GM12892 (cell line): ENCODE measurements at regions not wholly inside any gene's neighbourhood (a gene's known extent, or its start where the extent isn't known, plus 50 kb on each side); places are given as distances from the start of the nearest gene placed in this dataset.

Source experiments
- DNase-seq: peaks from one replicate; pipeline ENCODE4 v3.0.0; 2011; ENCODE audit not compliant: insufficient read length
- FAIRE-seq: peaks from 2 replicates; lab custom pipeline; 2011; peaks lifted over from hg19 to GRCh38; lab: Jason Lieb, UNC
- POLR2A ChIP-seq: IDR thresholded peaks from 2 replicates; pipeline ENCODE4 v1.6.1; 2011; ENCODE audit warnings: low read depth, low read length, control low read depth
- POLR2AphosphoS5 ChIP-seq: IDR thresholded peaks from 2 replicates; pipeline ENCODE4 v1.6.1; 2011; ENCODE audit warnings: low read depth, low read length, control low read depth
- TAF1 ChIP-seq: IDR thresholded peaks from 2 replicates; pipeline ENCODE4 v1.6.1; 2011; ENCODE audit warnings: low read depth, mild to moderate bottlenecking, control low read depth, low read length, borderline replicate concordance

DNA sequence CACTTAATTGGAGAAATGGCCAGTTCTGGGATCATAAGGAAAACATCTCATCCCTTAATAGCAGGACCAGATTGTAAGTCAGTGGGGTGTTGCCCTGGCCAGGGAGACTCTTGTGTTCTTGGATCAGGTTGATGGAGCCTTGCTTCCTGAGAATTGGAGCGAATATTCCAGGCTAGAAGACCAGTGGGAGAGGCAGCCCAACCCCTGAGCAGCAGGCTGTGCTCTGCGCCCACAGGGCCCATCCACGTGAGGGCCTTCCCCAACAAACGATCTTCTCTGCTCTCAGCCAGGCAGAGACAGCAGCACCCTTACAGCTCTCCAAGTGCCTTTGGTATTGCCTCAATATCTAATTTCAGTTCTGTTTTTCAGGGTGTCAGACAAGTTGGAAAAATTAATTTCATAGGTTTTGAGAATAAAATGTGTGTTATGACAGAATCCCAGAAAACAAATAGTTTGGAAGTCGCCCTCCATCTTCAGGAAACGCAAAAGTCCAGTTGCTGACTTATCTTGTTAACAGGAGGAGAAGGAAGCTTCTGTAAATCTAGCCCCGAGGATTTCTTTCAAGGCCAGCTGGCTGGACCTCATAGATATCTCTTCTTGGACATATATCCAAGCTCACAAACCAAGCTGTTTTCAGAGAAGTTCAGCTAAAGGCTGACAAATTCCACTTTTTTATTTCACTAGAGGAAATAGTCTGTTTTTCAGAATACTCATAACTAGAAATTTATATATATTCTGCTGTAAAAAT lies 105.5 kb downstream of the COPS8 start:
- FAIRE-seq = no peak
- no peak for TF ChIP-seq TAF1
- no peak for TF ChIP-seq POLR2A
- no peak for TF ChIP-seq POLR2AphosphoS5
- DNase-seq = no peak

DNA sequence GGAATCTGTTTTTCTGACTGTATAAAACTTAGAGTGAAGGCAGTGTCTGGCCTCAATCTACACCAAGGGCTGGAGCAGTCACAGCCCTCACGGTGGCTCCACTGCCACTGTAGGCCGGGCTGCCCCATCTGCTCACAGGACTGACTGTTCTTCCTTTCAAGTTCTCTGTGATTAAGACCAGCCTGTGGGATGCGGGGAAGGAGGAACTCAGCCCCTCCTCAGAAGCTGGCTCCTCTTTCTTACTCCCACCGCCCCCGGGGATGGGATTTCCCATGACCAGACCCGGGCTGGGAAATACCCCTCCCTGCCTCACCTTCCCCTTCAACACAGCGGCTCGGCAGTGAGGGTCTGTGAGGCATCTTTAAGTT lies 106.0 kb downstream of the COPS8 start:
- DNase-seq (no peak), FAIRE-seq (no peak)
- TF ChIP-seq TAF1 (no peak), POLR2A (no peak), POLR2AphosphoS5 (no peak)

DNA sequence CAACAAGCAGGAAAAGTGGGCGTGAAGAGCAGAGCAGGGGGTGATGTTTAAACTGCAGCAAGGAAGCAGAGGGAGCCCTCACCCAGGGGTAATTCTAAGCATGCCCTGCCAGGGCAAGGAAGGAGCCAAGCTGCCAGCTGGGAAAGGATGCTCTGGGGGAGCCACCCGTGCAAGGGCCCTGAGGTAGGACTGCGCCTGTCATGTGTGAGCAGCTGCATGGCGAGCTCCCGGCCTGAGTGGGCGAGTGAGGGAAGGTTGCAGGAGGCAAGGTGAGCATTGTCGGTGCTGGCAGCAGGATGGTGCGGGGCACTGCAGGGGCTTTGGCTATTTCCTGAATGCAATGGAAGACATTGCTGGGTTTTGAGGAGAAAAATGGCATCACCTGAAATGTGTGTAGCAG lies 107.2 kb downstream of the COPS8 start:
- FAIRE-seq (no peak), DNase-seq (no peak)
- TF ChIP-seq TAF1 = no peak
- no peak for TF ChIP-seq POLR2A
- no peak for TF ChIP-seq POLR2AphosphoS5

DNA sequence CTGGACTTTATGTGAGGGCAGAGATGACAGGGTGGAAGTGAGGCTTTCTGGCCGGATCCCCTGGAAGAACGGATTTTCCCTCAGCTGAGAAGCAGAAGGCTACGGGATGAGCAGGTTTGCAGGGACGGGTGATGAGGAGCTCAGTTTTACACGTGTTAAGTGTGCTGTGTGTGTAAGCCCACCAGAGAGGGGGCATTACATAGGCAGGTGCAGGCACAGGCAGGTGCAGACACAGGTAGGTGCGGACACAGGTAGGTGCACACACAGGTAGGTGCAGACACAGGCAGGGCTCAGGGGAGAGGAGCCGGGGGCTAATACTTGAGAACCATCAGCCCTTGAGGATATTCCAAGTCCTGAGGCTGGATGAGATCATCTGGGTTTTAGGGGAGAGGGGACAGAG lies 107.7 kb downstream of the COPS8 start:
- FAIRE-seq (no peak), DNase-seq (no peak)
- no peak for TF ChIP-seq POLR2A
- no peak for TF ChIP-seq POLR2AphosphoS5
- no peak for TF ChIP-seq TAF1

DNA sequence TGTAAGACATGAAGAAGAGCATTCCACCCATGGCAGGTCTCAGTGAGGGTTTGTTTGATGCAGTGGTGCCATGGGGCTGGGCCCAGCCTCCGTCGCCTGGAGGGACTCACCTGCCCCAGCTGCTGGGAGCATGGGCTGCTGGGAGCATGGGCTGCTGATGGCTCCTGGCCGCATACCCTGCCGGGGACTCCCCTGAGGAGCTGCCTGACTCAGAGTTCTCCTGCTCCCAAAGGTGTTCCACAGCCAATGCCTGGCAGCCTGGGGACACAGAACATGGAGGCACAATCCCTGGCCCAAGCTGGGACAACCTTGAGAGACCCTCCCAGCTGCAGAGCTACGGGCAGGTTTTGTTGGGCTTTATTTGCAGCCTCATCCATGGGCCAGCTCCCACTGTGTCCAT lies 108.4 kb downstream of the COPS8 start:
- no peak for TF ChIP-seq POLR2A
- TF ChIP-seq TAF1 = no peak
- DNase-seq (no peak), FAIRE-seq (no peak)

DNA sequence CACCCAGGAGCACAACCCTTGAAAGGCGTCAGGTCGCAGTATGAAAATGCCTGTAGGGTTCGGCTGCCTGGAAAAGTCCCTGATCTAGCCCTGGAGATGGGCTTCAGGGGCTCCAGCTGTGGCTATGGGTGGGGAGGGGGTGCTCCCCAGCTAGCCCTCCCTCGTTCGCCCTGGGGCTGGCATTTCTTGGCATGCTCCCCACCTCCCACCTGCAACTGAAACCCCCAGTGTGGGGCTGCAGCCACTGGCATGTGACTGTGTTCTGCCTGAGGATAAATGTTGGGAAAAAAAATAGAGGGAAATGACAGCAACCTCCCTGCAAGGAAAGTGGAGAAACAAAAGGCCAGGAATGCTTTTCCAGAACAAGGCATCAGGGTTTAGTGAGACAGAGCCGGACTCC lies 109.2 kb downstream of the COPS8 start:
- no peak for TF ChIP-seq POLR2AphosphoS5
- DNase-seq (no peak), FAIRE-seq (no peak)

DNA sequence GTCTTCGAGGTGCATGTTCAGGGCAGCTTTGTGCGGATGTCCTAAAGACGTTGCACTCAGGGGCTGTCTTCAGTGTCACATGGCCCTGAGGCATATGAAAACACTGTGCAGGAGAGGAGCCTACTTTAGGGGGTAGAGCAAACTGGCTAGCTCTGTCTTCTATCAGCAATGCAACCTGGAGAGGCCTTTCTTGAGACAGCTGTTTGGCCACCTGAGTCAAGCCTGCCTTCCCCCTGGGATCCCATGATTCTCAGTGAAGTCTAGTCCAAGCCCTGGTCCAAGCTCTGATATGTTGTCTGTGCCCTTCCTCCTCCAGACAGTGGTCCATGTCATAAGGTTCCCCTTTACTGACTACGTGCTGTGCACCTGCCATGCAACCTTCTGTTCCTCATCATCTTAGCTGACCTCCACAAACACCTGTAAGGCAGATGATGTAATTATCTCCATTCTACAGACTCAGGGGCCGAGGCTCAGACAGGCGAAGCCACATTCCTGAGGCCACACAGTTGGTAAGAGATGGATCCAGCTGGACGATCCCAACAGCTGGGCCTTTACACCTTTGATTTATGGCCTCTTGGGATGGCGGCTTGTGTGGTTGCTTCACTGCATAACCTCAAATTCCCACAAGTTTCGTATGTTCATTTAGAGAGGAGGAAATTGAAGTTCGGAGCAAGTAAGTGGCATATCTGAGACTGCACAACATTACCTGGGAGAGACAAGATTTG lies 109.9 kb downstream of the COPS8 start:
- DNase-seq (no peak), FAIRE-seq (no peak)
- TF ChIP-seq POLR2AphosphoS5 = no peak
- no peak for TF ChIP-seq POLR2A
- no peak for TF ChIP-seq TAF1

DNA sequence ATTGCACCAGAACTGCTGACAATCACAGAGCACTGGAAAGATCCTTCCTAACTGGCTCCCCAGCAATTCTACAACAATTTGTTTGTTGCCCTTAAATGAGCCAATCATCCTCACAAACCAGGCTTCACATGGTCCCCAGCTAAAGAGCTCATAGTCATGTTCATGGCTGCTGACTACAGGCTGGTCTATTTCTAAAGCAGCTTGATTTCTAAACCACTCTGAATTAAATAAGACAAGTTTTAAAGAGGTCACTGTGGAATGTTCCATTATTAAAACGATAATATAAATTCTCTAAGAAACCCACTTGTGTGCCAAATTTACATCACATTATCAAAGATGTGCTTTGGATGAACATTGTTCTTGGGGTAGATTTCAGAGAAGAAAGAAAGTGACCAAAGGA lies 110.7 kb downstream of the COPS8 start:
- FAIRE-seq = no peak
- no peak for TF ChIP-seq TAF1
- no peak for TF ChIP-seq POLR2AphosphoS5
- TF ChIP-seq POLR2A = no peak
- DNase-seq = no peak

DNA sequence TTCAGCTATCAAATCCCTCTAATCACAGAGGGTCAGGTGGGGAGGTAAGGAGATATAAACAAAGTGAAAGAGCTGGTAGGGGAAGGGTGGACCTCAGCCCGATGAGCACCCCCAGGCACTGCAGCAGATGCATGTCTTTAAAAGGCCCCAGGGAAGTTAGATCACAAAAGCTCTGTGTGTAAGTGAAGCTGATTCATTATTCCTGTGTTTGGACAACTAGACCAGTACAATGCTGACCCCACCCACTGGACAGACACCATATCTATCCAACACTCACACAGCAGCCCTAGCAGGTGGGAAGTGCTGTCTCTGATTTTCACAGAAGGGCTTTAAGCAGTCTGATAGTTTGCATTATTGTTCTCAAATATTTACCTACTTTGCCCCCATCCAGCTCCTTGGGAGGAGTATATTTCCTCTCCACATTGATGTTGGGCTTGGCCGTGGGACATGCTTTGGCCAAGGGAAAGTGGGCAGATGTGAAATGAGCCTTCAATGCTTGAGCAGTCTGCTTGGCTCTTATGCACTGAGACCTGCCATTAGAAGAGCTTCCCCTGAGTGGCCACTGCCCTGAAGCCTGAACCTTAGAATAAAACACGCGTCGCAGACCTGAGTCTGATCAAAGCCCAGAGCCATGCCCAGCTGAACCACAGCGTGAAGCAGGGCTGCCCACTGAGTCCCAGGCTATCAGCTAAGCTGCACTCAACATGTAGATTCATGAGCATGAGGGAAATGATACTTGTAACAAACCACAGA lies 111.4 kb downstream of the COPS8 start:
- FAIRE-seq = no peak
- no peak for DNase-seq
- TF ChIP-seq POLR2A (no peak), TAF1 (no peak), POLR2AphosphoS5 (no peak)

DNA sequence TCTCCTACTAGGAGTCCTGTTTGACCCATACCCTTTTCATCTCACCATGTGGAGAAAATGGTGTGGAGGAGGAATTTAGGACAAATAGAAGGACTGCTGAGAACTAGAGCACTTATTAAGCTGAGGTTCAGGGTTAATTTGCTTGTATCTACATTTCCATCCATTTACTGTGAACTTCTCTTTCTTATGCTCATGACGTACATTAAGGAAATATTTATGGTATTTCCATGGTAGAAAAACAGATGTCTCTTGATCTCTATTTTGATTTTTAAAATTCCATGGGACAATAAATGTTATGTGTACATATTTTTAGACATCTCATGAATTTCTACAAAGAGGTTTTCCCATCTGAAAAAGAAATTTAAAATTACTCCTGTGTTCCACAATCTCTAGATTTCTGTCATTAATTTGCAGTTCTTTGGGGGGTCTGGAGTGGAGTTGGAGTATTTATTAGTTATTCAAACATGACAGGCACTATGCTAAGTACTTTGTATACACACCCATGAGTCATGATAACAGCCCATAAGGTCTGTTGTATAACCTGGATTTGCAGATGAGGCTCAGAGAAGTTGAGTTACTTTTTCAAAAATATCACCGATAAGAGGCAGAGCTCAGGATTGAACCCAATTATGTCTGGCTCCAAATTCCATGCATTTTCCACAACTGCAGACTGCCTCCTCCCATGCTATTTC lies 112.6 kb downstream of the COPS8 start:
- DNase-seq (no peak), FAIRE-seq (no peak)
- TF ChIP-seq TAF1 = no peak
- no peak for TF ChIP-seq POLR2A
- no peak for TF ChIP-seq POLR2AphosphoS5

DNA sequence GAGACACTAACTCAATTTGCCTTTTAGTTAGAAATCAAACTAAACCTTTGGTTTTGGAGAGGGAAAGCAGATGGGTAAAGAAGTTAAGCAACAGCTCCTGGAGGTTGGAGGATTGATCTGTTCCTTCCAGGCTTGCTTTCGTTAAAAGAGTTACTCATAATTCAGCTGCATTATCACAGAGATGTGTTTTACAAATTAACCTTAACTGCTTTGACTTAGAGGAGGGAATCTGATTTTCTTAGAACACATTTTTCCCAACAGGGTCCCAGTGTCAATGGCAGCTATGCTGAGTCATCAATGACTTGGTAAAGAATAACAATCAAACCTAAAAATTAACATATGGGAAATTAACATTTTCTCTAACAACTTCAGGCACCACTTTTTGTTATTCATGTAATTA lies 113.4 kb downstream of the COPS8 start:
- no peak for DNase-seq
- no peak for FAIRE-seq
- TF ChIP-seq POLR2AphosphoS5 (no peak), POLR2A (no peak), TAF1 (no peak)

DNA sequence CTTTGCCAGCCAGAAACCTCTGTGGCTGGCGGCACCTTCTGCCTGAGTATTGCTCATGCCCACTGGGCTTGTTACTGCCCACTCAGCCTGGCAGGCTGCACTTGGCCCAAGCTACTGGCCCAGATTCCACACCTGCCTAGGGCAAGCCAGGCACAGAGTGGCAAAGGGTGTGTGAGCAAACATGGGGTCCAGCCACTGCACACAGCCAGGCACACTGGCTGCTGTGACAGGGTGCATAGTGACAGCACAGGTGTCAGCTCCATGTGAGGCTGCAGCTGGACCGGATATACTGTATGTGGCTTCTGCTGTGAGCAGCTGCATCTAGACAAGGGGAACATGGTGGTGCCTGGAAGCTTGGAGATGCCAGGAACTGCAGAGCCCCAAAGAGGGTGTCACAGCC lies 113.9 kb downstream of the COPS8 start:
- DNase-seq (no peak), FAIRE-seq (no peak)
- TF ChIP-seq POLR2A (no peak), POLR2AphosphoS5 (no peak), TAF1 (no peak)
